GM23338 (cell line): ENCODE measurements at regions not wholly inside any gene's neighbourhood (a gene's known extent, or its start where the extent isn't known, plus 50 kb on each side); places are given as distances from the start of the nearest gene placed in this dataset.

Experiments used
- ATAC-seq: fragments of 200-7000 bp; cut with Tn5 transposase; 3 replicates; pipeline ENCODE4 v1.9.1; 2020
- DNase-seq: peaks from one replicate; pipeline ENCODE4 v3.0.0-alpha.2; 2015; ENCODE audit warnings: low spot score
- H2AFZ ChIP-seq: fragments of 200-600 bp; sonication (generic); 2 replicates; pipeline ENCODE4 v1.8.0; 2016; ENCODE audit warnings: antibody characterized with exemption, mild to moderate bottlenecking, moderate library complexity
- H3F3A ChIP-seq: fragments of 200-600 bp; sonication (generic); replicated peaks from 2 replicates; pipeline ENCODE4 v1.8.0; 2017; ENCODE audit warnings: antibody characterized with exemption, mixed run types, low read depth
- H3K27ac ChIP-seq: fragments of 200-600 bp; sonication (generic); 2 replicates; pipeline ENCODE4 v1.6.1; 2016; ENCODE audit warnings: low read depth
- H3K27me3 ChIP-seq: fragments of 200-600 bp; sonication (generic); 2 replicates; pipeline ENCODE4 v1.8.0; 2016; ENCODE audit warnings: mild to moderate bottlenecking, mixed run types, moderate library complexity; ENCODE audit not compliant: insufficient read depth
- H3K36me3 ChIP-seq: fragments of 200-600 bp; sonication (generic); 2 replicates; pipeline ENCODE4 v1.8.0; 2016; ENCODE audit warnings: mild to moderate bottlenecking; ENCODE audit not compliant: insufficient read depth
- H3K4me1 ChIP-seq: fragments of 200-600 bp; sonication (generic); 2 replicates; pipeline ENCODE4 v1.8.0; 2016; ENCODE audit warnings: mild to moderate bottlenecking, moderate library complexity; ENCODE audit not compliant: insufficient read depth
- H3K4me2 ChIP-seq: fragments of 200-600 bp; sonication (generic); 2 replicates; pipeline ENCODE4 v1.7.1; 2017; ENCODE audit warnings: mixed run types
- H3K4me3 ChIP-seq: fragments of 200-600 bp; sonication (generic); 2 replicates; pipeline ENCODE4 v1.6.1; 2016; ENCODE audit warnings: mixed run types
- H3K79me2 ChIP-seq: fragments of 200-600 bp; sonication (generic); replicated peaks from 2 replicates; pipeline ENCODE4 v1.8.0; 2017; ENCODE audit warnings: mild to moderate bottlenecking; ENCODE audit not compliant: insufficient read depth
- H3K9me2 ChIP-seq: fragments of 200-600 bp; sonication (generic); 2 replicates; pipeline ENCODE4 v1.8.0; 2017; ENCODE audit not compliant: insufficient read depth
- H4K20me1 ChIP-seq: fragments of 200-600 bp; sonication (generic); replicated peaks from 2 replicates; pipeline ENCODE4 v1.8.0; 2017; ENCODE audit warnings: mild to moderate bottlenecking; ENCODE audit not compliant: insufficient read depth
- H3K27ac Mint-ChIP-seq: 2 replicates; pipeline ENCODE4 v1.8.0; 2020; ENCODE audit warnings: inconsistent platforms, mild to moderate bottlenecking, moderate library complexity, mixed read lengths
- H3K27me3 Mint-ChIP-seq: 3 replicates; pipeline ENCODE4 v1.8.0; 2022; ENCODE audit warnings: low read depth, mild to moderate bottlenecking, moderate library complexity, mixed read lengths, inconsistent platforms; ENCODE audit not compliant: insufficient read depth, poor library complexity
- H3K36me3 Mint-ChIP-seq: 3 replicates; pipeline ENCODE4 v1.8.0; 2021; ENCODE audit warnings: low read depth, mild to moderate bottlenecking, inconsistent platforms, moderate library complexity, mixed read lengths
- H3K4me1 Mint-ChIP-seq: 3 replicates; pipeline ENCODE4 v1.8.0; 2020; ENCODE audit warnings: mild to moderate bottlenecking, inconsistent platforms, mixed read lengths
- H3K4me3 Mint-ChIP-seq: 3 replicates; pipeline ENCODE4 v1.8.0; 2021; ENCODE audit warnings: moderate library complexity, mild to moderate bottlenecking, inconsistent platforms, mixed read lengths
- H3K9me3 Mint-ChIP-seq: 3 replicates; pipeline ENCODE4 v1.8.0; 2020; ENCODE audit warnings: moderate library complexity, mild to moderate bottlenecking, inconsistent platforms, mixed read lengths
- CREB1 ChIP-seq: fragments of 250-450 bp; sonication (Bioruptor Pico); IDR thresholded peaks from 2 replicates; pipeline ENCODE4 v1.5.0; 2020; ENCODE audit warnings: low read depth, mild to moderate bottlenecking, moderate library complexity
- EZH2phosphoT487 ChIP-seq: fragments of 200-600 bp; sonication (generic); IDR thresholded peaks from one replicate; pipeline ENCODE4 v1.8.1; 2018; ENCODE audit warnings: antibody characterized with exemption; ENCODE audit not compliant: unreplicated experiment
- JUNB ChIP-seq: IDR thresholded peaks from one replicate; pipeline ENCODE4 v1.6.1; 2016; ENCODE audit warnings: antibody characterized with exemption; ENCODE audit not compliant: unreplicated experiment
- NANOG ChIP-seq: IDR thresholded peaks from 2 replicates; pipeline ENCODE4 v1.6.1; 2016; ENCODE audit warnings: antibody characterized with exemption, borderline replicate concordance
- POLR2AphosphoS5 ChIP-seq: IDR thresholded peaks from 2 replicates; pipeline ENCODE4 v1.6.1; 2016; ENCODE audit warnings: antibody characterized with exemption, low read depth
- STAT1 ChIP-seq: IDR thresholded peaks from one replicate; pipeline ENCODE4 v1.6.1; 2016; ENCODE audit warnings: antibody characterized with exemption; ENCODE audit not compliant: unreplicated experiment
- ZNF114 ChIP-seq: fragments of 250-450 bp; sonication (Bioruptor Pico); IDR thresholded peaks from 2 replicates; pipeline ENCODE4 v1.5.0; 2020; ENCODE audit warnings: mild to moderate bottlenecking, moderate library complexity
- ZNF331 ChIP-seq: fragments of 250-450 bp; sonication (Bioruptor Pico); IDR thresholded peaks from 2 replicates; pipeline ENCODE4 v1.5.0; 2020; ENCODE audit warnings: low read depth, mild to moderate bottlenecking, moderate library complexity
- TF ChIP-seq, protein P1 (sequence below): IDR thresholded peaks from 2 replicates; pipeline ENCODE4 v1.6.1; 2016; ENCODE audit warnings: antibody characterized with exemption
- TF ChIP-seq, protein P2 (sequence below), 2 experiments: fragments of 200-600 bp in 1 of 2; sonication (generic) in 1 of 2; conservative IDR thresholded peaks; 2 replicates each; pipeline versions ENCODE4 v1.5.1 to v1.6.1; 2016 to 2017; ENCODE audit warnings: antibody characterized with exemption in 2 of 2, low read depth in 2 of 2, mild to moderate bottlenecking in 2 of 2, moderate library complexity in 1 of 2
- TF ChIP-seq, protein P3 (sequence below): fragments of 250-450 bp; sonication (Bioruptor Pico); IDR thresholded peaks from 2 replicates; pipeline ENCODE4 v1.5.0; 2020; ENCODE audit warnings: mild to moderate bottlenecking, moderate library complexity

DNA sequence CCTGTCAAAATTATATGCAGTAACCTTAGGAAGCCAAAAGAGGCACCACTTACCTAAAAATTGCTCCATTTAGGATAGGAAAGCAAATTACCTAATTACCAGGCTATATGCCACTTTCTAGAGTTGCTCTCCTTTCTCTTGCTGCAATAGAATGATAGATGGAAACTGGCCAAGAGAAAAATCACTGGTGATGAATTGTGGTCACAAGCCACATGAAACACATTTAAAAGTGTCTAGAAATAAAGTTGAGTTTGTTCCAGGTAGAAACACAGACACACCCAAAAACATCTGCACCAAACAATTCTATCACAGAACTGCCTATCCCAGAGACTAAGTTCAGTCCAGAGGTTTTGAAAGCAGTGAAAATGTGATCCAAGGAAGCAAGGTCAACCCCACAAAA, 337.7 kb downstream of the PCDH19 start:
- Mint-ChIP-seq H3K4me1 (peaks cover 15% of the 10 kb centered on the region; the same call in 2 of the 3 replicates), H3K27ac (no peak overlapping the region), H3K9me3 (no peaks in the 10 kb centered on the region), H3K27me3 (no peaks in the 10 kb centered on the region), H3K36me3 (no peaks in the 10 kb centered on the region), H3K4me3 (no peak overlapping the region)
- Histone ChIP-seq H4K20me1 (no peaks in the 10 kb centered on the region), H3K4me3 (no peak overlapping the region), H3K4me1 (no peaks in the 10 kb centered on the region), H3K27me3 (no peaks in the 10 kb centered on the region), H3K36me3 (no peaks in the 10 kb centered on the region), H2AFZ (no peak overlapping the region), H3K27ac (no peak overlapping the region), H3K4me2 (no peak overlapping the region), H3F3A (no peaks in the 10 kb centered on the region), H3K79me2 (no peaks in the 10 kb centered on the region), H3K9me2 (no peaks in the 10 kb centered on the region)
- TF ChIP-seq, protein P1, sequence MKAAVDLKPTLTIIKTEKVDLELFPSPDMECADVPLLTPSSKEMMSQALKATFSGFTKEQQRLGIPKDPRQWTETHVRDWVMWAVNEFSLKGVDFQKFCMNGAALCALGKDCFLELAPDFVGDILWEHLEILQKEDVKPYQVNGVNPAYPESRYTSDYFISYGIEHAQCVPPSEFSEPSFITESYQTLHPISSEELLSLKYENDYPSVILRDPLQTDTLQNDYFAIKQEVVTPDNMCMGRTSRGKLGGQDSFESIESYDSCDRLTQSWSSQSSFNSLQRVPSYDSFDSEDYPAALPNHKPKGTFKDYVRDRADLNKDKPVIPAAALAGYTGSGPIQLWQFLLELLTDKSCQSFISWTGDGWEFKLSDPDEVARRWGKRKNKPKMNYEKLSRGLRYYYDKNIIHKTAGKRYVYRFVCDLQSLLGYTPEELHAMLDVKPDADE: no peak
- TF ChIP-seq EZH2phosphoT487: no peak
- TF ChIP-seq STAT1: no peak
- TF ChIP-seq CREB1 (CRISPR knock-in tag): no peak
- TF ChIP-seq NANOG: no peak
- TF ChIP-seq, protein P2, sequence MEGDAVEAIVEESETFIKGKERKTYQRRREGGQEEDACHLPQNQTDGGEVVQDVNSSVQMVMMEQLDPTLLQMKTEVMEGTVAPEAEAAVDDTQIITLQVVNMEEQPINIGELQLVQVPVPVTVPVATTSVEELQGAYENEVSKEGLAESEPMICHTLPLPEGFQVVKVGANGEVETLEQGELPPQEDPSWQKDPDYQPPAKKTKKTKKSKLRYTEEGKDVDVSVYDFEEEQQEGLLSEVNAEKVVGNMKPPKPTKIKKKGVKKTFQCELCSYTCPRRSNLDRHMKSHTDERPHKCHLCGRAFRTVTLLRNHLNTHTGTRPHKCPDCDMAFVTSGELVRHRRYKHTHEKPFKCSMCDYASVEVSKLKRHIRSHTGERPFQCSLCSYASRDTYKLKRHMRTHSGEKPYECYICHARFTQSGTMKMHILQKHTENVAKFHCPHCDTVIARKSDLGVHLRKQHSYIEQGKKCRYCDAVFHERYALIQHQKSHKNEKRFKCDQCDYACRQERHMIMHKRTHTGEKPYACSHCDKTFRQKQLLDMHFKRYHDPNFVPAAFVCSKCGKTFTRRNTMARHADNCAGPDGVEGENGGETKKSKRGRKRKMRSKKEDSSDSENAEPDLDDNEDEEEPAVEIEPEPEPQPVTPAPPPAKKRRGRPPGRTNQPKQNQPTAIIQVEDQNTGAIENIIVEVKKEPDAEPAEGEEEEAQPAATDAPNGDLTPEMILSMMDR (conservative IDR thresholded peaks at IDR 0.05; ENCODE audit: low read depth in 2 of 2): 0 out of 4 replicates have a peak, but pooled peaks of 1 of the 2 experiments have one; percentile 21
- DNase-seq (peak; percentile 1), ATAC-seq (no peak)

DNA sequence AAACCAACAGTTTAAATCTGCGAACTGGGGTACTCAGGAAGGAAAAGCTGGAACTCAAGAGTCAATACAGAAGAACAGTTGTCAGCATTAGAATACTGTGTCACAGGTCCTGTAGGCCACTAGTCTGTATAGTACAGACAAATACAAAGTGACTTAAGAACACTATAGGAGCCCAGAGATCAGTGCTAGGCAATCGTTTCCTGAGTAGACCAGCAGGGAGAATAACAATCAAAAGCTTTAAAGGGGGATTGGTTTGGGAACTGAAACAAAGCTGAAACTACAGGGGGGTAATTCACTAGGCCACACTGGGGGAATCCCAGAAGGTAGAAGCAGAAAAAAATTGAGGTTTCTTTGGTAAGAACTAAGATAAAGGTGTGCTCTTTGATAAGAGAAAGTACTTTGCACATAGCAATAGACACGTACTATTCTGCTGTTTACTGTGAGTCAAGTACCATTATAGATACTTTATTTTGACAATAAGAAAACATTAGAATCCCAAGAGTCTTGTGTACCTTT, 339.7 kb downstream of the PCDH19 start:
- Mint-ChIP-seq H3K4me1 (peaks cover 15% of the 10 kb centered on the region; the same call in 2 of the 3 replicates), H3K27me3 (no peaks in the 10 kb centered on the region), H3K9me3 (no peaks in the 10 kb centered on the region), H3K36me3 (no peaks in the 10 kb centered on the region), H3K4me3 (no peak overlapping the region), H3K27ac (no peak overlapping the region)
- H3K9me2 ChIP-seq: no peaks in the 10 kb centered on the region
- H3K27ac ChIP-seq: no peak overlapping the region
- H3K36me3 ChIP-seq: no peaks in the 10 kb centered on the region
- no peaks in the 10 kb centered on the region for H3F3A ChIP-seq
- no peaks in the 10 kb centered on the region for H3K79me2 ChIP-seq
- peak overlapping the region; percentile 58; the same call in 1 of the 2 replicates for H3K4me2 ChIP-seq
- ATAC-seq (peak; percentile 94), DNase-seq (peak; percentile 37)
- no peaks in the 10 kb centered on the region for H4K20me1 ChIP-seq
- H3K27me3 ChIP-seq: no peaks in the 10 kb centered on the region
- H2AFZ ChIP-seq: no peak overlapping the region
- no peak overlapping the region for H3K4me3 ChIP-seq
- no peaks in the 10 kb centered on the region for H3K4me1 ChIP-seq
- TF ChIP-seq NANOG (no peak), POLR2AphosphoS5 (no peak), ZNF331 (CRISPR knock-in tag) (no peak), ZNF114 (CRISPR knock-in tag) (no peak), JUNB (no peak)
- TF ChIP-seq, protein P3, sequence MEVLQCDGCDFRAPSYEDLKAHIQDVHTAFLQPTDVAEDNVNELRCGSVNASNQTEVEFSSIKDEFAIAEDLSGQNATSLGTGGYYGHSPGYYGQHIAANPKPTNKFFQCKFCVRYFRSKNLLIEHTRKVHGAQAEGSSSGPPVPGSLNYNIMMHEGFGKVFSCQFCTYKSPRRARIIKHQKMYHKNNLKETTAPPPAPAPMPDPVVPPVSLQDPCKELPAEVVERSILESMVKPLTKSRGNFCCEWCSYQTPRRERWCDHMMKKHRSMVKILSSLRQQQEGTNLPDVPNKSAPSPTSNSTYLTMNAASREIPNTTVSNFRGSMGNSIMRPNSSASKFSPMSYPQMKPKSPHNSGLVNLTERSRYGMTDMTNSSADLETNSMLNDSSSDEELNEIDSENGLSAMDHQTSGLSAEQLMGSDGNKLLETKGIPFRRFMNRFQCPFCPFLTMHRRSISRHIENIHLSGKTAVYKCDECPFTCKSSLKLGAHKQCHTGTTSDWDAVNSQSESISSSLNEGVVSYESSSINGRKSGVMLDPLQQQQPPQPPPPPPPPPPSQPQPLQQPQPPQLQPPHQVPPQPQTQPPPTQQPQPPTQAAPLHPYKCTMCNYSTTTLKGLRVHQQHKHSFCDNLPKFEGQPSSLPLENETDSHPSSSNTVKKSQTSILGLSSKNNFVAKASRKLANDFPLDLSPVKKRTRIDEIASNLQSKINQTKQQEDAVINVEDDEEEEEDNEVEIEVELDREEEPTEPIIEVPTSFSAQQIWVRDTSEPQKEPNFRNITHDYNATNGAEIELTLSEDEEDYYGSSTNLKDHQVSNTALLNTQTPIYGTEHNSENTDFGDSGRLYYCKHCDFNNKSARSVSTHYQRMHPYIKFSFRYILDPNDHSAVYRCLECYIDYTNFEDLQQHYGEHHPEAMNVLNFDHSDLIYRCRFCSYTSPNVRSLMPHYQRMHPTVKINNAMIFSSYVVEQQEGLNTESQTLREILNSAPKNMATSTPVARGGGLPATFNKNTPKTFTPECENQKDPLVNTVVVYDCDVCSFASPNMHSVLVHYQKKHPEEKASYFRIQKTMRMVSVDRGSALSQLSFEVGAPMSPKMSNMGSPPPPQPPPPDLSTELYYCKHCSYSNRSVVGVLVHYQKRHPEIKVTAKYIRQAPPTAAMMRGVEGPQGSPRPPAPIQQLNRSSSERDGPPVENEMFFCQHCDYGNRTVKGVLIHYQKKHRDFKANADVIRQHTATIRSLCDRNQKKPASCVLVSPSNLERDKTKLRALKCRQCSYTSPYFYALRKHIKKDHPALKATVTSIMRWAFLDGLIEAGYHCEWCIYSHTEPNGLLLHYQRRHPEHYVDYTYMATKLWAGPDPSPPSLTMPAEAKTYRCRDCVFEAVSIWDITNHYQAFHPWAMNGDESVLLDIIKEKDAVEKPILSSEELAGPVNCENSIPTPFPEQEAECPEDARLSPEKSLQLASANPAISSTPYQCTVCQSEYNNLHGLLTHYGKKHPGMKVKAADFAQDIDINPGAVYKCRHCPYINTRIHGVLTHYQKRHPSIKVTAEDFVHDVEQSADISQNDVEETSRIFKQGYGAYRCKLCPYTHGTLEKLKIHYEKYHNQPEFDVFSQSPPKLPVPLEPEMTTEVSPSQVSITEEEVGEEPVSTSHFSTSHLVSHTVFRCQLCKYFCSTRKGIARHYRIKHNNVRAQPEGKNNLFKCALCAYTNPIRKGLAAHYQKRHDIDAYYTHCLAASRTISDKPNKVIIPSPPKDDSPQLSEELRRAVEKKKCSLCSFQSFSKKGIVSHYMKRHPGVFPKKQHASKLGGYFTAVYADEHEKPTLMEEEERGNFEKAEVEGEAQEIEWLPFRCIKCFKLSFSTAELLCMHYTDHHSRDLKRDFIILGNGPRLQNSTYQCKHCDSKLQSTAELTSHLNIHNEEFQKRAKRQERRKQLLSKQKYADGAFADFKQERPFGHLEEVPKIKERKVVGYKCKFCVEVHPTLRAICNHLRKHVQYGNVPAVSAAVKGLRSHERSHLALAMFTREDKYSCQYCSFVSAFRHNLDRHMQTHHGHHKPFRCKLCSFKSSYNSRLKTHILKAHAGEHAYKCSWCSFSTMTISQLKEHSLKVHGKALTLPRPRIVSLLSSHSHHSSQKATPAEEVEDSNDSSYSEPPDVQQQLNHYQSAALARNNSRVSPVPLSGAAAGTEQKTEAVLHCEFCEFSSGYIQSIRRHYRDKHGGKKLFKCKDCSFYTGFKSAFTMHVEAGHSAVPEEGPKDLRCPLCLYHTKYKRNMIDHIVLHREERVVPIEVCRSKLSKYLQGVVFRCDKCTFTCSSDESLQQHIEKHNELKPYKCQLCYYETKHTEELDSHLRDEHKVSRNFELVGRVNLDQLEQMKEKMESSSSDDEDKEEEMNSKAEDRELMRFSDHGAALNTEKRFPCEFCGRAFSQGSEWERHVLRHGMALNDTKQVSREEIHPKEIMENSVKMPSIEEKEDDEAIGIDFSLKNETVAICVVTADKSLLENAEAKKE (CRISPR knock-in tag): no peak
- TF ChIP-seq, protein P1: no peak
